Esophagus squamous epithelium (tissue), 5 donors: ENCODE measurements at regions not wholly inside any gene's neighbourhood (a gene's known extent, or its start where the extent isn't known, plus 50 kb on each side); places are given as distances from the start of the nearest gene placed in this dataset.

Experiments used
- DNase-seq: peaks from one replicate; lab custom pipeline; 2025; lab: John Stamatoyannopoulos, UW
- H3K27ac ChIP-seq, 4 donors: fragments of 200-600 bp; sonication (generic); one replicate each; pipeline ENCODE4 v1.5.1; 2016 to 2019; ENCODE audit warnings: mild to moderate bottlenecking in 1 of 4
- H3K27me3 ChIP-seq, 4 donors: fragments of 200-600 bp; sonication (generic); 1 replicate in 3 of 4; 2 replicates in 1 of 4; pipeline versions ENCODE4 v1.5.1 to v1.6.0; 2017 to 2021; ENCODE audit warnings: antibody characterized with exemption in 1 of 4
- H3K36me3 ChIP-seq, 3 donors: fragments of 200-600 bp; sonication (generic); one replicate each; pipeline ENCODE4 v1.5.1; 2016 to 2019
- H3K4me1 ChIP-seq, 3 donors: fragments of 200-600 bp; sonication (generic); one replicate each; pipeline ENCODE4 v1.5.1; 2017 to 2019
- H3K4me3 ChIP-seq, 4 donors: fragments of 200-600 bp; sonication (generic); 1 replicate in 3 of 4; 2 replicates in 1 of 4; pipeline ENCODE4 v1.5.1; 2016 to 2019; ENCODE audit warnings: mild to moderate bottlenecking in 2 of 4, moderate library complexity in 1 of 4
- H3K9me3 ChIP-seq, 3 donors: fragments of 200-600 bp; sonication (generic); one replicate each; pipeline ENCODE4 v1.5.1; 2016 to 2019
- POLR2A ChIP-seq, 4 donors: fragments of 450-650 bp; IDR thresholded peaks; one replicate each; pipeline ENCODE4 v1.6.1; 2017; ENCODE audit warnings: antibody characterized with exemption in 4 of 4, mild to moderate bottlenecking in 4 of 4, moderate library complexity in 3 of 4
- WGBS, 2 donors: methylation state at CpG; one replicate each; pipeline ENCODE4 v1.1.5; 2018; 5-methylcytosine and 5-hydroxymethylcytosine counted together
- intact Hi-C: fragments of 100-400 bp; cut with DNase I; formaldehyde crosslinking; loops from one replicate; pipeline ENCODE4 v1.15.0; 2022
- TF ChIP-seq, protein P1 (sequence below), 6 experiments: fragments of 450-650 bp in 4 of 6; fragments of 200-600 bp in 2 of 6; sonication (generic) in 2 of 6; IDR thresholded peaks; one replicate each; pipeline ENCODE4 v1.5.1; 2016 to 2019; ENCODE audit warnings: antibody characterized with exemption in 6 of 6, mild to moderate bottlenecking in 4 of 6, moderate library complexity in 4 of 6
- donor health status: DM: yes; HTN: yes; CAD: no.

DNA sequence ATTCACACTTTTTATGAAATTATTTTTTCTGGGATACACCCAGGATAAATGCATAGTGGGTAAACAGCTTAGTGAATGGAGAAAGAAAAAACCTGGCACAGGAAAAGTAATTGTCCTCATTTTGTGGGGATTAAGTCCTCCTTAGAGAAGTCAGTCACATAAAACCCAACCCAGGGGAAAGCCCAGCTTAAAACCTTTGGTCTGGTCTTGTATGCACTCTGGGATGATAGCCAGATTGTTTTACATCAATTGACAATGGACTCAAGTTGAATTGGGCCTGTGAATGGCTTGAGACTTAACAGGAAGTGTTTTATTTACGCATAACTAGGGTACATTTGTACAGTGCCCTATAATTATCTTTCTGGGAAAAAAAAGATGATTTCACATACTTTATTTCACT, 561.3 kb upstream of the GRIA3 start:
- intact Hi-C loops = no loop called here

DNA sequence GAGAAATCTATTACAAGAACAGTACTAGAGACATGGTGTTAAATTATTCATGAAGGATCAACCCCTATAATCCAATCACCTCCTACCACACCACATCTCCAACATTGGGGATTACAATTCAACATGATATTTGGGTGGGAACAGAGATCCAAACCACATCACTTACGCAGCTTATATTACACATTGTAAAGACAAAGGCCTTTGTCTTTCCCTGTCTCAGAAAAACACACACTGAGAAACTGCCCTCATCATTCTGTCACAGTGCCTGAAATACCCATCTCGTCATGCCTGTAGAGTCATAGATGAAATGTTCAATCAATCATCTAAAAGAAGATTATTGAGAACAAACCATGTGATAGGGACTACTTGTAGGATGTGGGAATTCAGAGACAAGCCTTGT, 558.8 kb upstream of the GRIA3 start:
- intact Hi-C loops = no loop called here
- no peak for DNase-seq
- WGBS, 2 donors = 36 to 58% methylated on average over 2 of the region's 2 CpGs

More for the DNA sequence above, 561.3 kb upstream of the GRIA3 start:
- Histone ChIP-seq H3K27me3 (no peaks in the 10 kb centered on the region), H3K27ac (no peak overlapping the region), H3K4me3 (no peak overlapping the region), H3K4me1 (peaks cover 0 to 5% (median 0%) of the 10 kb centered on the region in 3 donors), H3K36me3 (no peaks in the 10 kb centered on the region), H3K9me3 (no peaks in the 10 kb centered on the region)
- TF ChIP-seq POLR2A (IDR thresholded peaks at IDR 0.05) = no peak
- TF ChIP-seq, protein P1, sequence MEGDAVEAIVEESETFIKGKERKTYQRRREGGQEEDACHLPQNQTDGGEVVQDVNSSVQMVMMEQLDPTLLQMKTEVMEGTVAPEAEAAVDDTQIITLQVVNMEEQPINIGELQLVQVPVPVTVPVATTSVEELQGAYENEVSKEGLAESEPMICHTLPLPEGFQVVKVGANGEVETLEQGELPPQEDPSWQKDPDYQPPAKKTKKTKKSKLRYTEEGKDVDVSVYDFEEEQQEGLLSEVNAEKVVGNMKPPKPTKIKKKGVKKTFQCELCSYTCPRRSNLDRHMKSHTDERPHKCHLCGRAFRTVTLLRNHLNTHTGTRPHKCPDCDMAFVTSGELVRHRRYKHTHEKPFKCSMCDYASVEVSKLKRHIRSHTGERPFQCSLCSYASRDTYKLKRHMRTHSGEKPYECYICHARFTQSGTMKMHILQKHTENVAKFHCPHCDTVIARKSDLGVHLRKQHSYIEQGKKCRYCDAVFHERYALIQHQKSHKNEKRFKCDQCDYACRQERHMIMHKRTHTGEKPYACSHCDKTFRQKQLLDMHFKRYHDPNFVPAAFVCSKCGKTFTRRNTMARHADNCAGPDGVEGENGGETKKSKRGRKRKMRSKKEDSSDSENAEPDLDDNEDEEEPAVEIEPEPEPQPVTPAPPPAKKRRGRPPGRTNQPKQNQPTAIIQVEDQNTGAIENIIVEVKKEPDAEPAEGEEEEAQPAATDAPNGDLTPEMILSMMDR (IDR thresholded peaks at IDR 0.05) = no peak
- DNase-seq = no peak
- WGBS, 2 donors = 45 to 50% methylated on average over 1 of the region's 1 CpG

DNA sequence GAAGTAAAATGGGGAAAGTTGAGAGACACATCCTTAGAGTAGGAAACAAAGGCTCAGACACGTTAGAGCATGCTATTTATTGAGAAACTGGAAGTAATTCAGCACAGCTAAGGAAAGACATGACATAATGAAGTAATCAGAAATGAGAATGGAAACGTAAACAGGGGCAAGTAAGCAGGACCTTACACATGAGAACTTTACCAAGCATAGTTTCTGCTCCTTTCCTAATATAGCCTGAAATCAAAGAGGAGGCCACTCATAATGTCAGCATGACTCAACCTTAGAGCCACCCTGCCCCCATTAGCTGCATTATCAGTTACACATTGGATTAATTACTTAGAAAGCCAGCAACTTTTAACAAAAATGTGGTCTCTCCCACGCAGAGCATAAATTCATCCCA, 558.3 kb upstream of the GRIA3 start:
- H3K27ac ChIP-seq = no peak overlapping the region
- TF ChIP-seq POLR2A (IDR thresholded peaks at IDR 0.05) = no peak
- TF ChIP-seq, protein P1 (IDR thresholded peaks at IDR 0.05) = no peak
- H3K36me3 ChIP-seq = no peaks in the 10 kb centered on the region
- no peak overlapping the region for H3K4me3 ChIP-seq
- H3K27me3 ChIP-seq = no peaks in the 10 kb centered on the region
- H3K9me3 ChIP-seq = no peaks in the 10 kb centered on the region
- DNase-seq = no peak
- H3K4me1 ChIP-seq = peaks cover 0 to 5% (median 0%) of the 10 kb centered on the region in 3 donors
- WGBS, 2 donors = 27% methylated on average over 3 of the region's 3 CpGs
- intact Hi-C loops = no loop called here

More for the DNA sequence above, 558.8 kb upstream of the GRIA3 start:
- TF ChIP-seq, protein P1 (IDR thresholded peaks at IDR 0.05) = no peak
- no peak for TF ChIP-seq POLR2A (IDR thresholded peaks at IDR 0.05)
- Histone ChIP-seq H3K4me3 (no peak overlapping the region), H3K4me1 (peaks cover 0 to 5% (median 0%) of the 10 kb centered on the region in 3 donors), H3K9me3 (no peaks in the 10 kb centered on the region), H3K27ac (no peak overlapping the region), H3K27me3 (no peaks in the 10 kb centered on the region), H3K36me3 (no peaks in the 10 kb centered on the region)

DNA sequence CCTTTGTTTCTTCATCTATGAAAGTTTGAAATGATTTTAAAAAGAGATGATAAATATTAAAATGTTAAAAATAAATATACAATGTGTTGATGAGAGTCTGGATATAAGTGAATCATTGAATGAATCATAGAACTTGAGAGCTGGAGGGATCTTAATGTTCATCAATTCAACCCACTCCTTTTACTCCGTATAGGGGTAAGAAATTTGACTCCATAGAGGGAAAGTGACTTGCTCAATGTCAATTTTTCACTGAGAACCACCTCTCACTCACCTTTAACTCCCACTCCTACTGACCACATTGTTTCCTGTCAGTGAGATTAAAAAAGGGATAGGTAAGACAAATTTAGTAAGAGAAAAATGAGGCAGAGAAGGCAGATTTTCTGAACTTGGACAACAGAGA, 557.2 kb upstream of the GRIA3 start:
- no peaks in the 10 kb centered on the region for H3K27me3 ChIP-seq
- WGBS, 2 donors = 12 to 27% methylated on average over 1 of the region's 1 CpG
- H3K36me3 ChIP-seq = no peaks in the 10 kb centered on the region
- DNase-seq = no peak
- intact Hi-C loops = no loop called here
- no peak for TF ChIP-seq POLR2A (IDR thresholded peaks at IDR 0.05)
- TF ChIP-seq, protein P1 (IDR thresholded peaks at IDR 0.05) = no peak
- no peak overlapping the region for H3K27ac ChIP-seq
- peaks cover 0 to 5% (median 0%) of the 10 kb centered on the region in 3 donors for H3K4me1 ChIP-seq
- no peaks in the 10 kb centered on the region for H3K9me3 ChIP-seq
- no peak overlapping the region for H3K4me3 ChIP-seq

DNA sequence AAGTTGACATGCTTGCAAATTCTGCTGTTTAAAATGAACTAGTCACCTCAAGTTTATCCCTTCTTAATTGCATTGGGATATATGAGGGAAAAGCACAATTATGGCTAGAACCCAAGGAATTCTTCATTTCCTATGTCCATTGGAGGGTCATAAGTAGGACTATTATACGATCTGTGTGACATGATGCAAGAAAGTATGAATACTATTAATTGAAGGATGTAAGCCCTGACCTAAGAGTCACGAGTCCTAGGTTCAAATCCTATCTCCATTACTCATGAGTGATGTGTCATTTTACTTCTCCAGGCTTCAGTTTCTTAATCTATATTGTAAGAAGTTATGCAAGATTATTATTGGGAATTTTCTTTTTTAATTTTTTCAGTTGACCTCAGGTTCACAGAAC, 542.9 kb upstream of the GRIA3 start:
- no peak for DNase-seq
- Histone ChIP-seq H3K36me3 (no peaks in the 10 kb centered on the region), H3K4me1 (no peaks in the 10 kb centered on the region), H3K9me3 (no peaks in the 10 kb centered on the region), H3K27me3 (no peaks in the 10 kb centered on the region), H3K27ac (no peak overlapping the region), H3K4me3 (no peak overlapping the region)
- intact Hi-C loops = no loop called here
- TF ChIP-seq POLR2A (IDR thresholded peaks at IDR 0.05) = no peak
- TF ChIP-seq, protein P1 (IDR thresholded peaks at IDR 0.05) = no peak
- WGBS, 2 donors = 48 to 52% methylated on average over 2 of the region's 2 CpGs
